ENCODE measurements at regions not wholly inside any gene's neighbourhood (a gene's known extent, or its start where the extent isn't known, plus 50 kb on each side); places are given as distances from the start of the nearest gene placed in this dataset.

DNA sequence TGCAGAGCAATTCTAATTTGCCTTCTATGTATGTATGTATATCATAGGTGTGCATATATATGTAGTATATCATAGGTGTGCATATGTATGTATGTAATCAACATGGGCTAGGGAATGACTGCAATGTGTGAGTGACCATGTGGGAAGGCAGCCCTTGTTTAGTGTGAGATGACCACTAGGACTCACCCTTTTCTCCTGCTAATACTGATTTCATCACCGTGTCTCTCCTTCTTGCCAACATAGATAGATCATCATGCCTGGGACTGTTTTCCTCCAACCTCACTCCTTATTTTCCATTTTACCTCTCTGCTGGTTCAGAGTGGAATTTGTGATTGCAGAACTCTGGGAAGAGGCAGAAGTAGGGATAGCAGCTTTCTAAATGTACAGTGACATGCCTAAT, 63.6 kb upstream of the SFRP2 start:
- ATAC-seq (no peak), DNase-seq (ENCODE audit: low read depth, low spot score) (no peak), FAIRE-seq (no peak)
- intact Hi-C loops (cut with micrococcal nuclease; ENCODE audit: unreplicated experiment) (no loop called here), in situ Hi-C loops (cut with MboI) (no loop called here)
- no TSS peak for BruUV-seq (replicated peaks)
- ChIA-PET CTCF (no interaction called here), RAD21 (ENCODE audit: unreplicated experiment) (no interaction called here), SMC1A (ENCODE audit: uncharacterized antibody, unreplicated experiment) (no interaction called here), POLR2A (no interaction called here)
- Histone ChIP-seq H3K27ac (ENCODE audit: control insufficient read depth, insufficient read depth) (no peak overlapping the region), H3K27me3 (replicated peaks in 1 of 2; ENCODE audit: control insufficient read depth in 2 of 2, insufficient read depth in 2 of 2, low read length in 1 of 2) (no peaks in the 10 kb centered on the region; a peak in 1 of 4 replicates), H3K9ac (ENCODE audit: control insufficient read depth, insufficient read depth, low read length) (no peak overlapping the region), H4K20me1 (ENCODE audit: control insufficient read depth, insufficient read depth) (no peaks in the 10 kb centered on the region), H3K4me2 (ENCODE audit: control insufficient read depth, insufficient read depth) (no peak overlapping the region), H2AFZ (ENCODE audit: control insufficient read depth, low read depth, low read length) (no peak overlapping the region), H3K79me2 (ENCODE audit: control insufficient read depth, insufficient read depth, low read length) (no peaks in the 10 kb centered on the region), H3K9me3 (replicated peaks; ENCODE audit: control insufficient read depth, insufficient read depth, low read length) (no peaks in the 10 kb centered on the region), H3K4me3 (no peak overlapping the region), H3K36me3 (ENCODE audit: control insufficient read depth in 2 of 2, insufficient read depth in 2 of 2, low read length in 1 of 2) (no peaks in the 10 kb centered on the region), H3K4me1 (ENCODE audit: control insufficient read depth, insufficient read depth, low read length) (no peaks in the 10 kb centered on the region)
- TF ChIP-seq SMC3 (IDR thresholded peaks at IDR 0.05; ENCODE audit: borderline replicate concordance, low read length): no peak
- TF ChIP-seq ATF7 (IDR thresholded peaks at IDR 0.05; ENCODE audit: low read depth): no peak
- TF ChIP-seq NFIC (IDR thresholded peaks at IDR 0.05; ENCODE audit: low read depth, low read length): no peak
- TF ChIP-seq SRF (IDR thresholded peaks at IDR 0.05; ENCODE audit: low read depth in 2 of 2, low read length in 2 of 2): no peak
- no peak for TF ChIP-seq MXI1 (IDR thresholded peaks at IDR 0.05; ENCODE audit: low read depth, low read length)
- TF ChIP-seq JUND (IDR thresholded peaks at IDR 0.05; ENCODE audit: low read depth, low read length): no peak
- WGBS (ENCODE audit: insufficient coverage, insufficient replicate concordance, low lambda C conversion rate, missing lambda C conversion rate): 93% methylated on average over 1 of the region's 1 CpG

DNA sequence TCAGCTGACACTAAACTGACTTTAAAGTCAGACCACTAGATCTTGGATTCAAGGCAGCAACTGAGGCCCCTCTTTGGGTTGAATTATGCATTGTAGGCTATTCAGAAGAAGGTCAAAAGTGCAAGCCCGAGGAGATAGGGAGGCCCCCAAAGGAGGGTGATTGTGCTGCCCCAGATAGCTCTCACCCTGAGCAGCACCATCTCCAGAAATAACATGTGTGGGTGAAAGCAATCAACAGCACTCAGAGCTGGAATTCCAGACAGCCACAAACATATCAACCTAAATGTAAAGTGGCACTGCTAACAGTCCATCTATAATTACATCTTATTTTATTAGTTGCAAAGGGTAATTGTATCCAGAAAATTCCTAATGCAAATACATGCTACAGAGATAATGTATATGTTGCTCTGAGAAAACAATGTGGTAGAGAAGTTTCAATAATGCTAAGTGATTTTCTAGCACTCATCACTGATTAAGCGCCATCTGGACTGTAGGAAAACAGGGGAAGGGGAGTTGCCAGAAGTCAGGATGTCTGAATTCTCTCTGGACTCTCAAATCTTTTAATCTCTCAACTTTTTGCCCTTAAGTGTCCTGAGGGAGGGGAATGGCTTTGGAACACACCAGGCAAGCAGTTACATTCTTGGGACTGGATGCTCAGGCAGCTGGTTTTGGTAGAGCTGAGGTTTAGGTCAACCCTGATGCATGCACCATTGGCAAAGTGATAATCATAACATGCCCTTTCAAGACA, 61.8 kb upstream of the SFRP2 start:
- Histone ChIP-seq H2AFZ (ENCODE audit: control insufficient read depth, low read depth, low read length) (no peak overlapping the region), H3K4me3 (no peak overlapping the region), H3K79me2 (ENCODE audit: control insufficient read depth, insufficient read depth, low read length) (no peaks in the 10 kb centered on the region), H4K20me1 (ENCODE audit: control insufficient read depth, insufficient read depth) (no peaks in the 10 kb centered on the region), H3K4me1 (ENCODE audit: control insufficient read depth, insufficient read depth, low read length) (no peaks in the 10 kb centered on the region), H3K36me3 (ENCODE audit: control insufficient read depth in 2 of 2, insufficient read depth in 2 of 2, low read length in 1 of 2) (no peaks in the 10 kb centered on the region), H3K4me2 (ENCODE audit: control insufficient read depth, insufficient read depth) (no peak overlapping the region), H3K27me3 (replicated peaks in 1 of 2; ENCODE audit: control insufficient read depth in 2 of 2, insufficient read depth in 2 of 2, low read length in 1 of 2) (no peaks in the 10 kb centered on the region; a peak in 1 of 4 replicates), H3K27ac (ENCODE audit: control insufficient read depth, insufficient read depth) (no peak overlapping the region), H3K9ac (ENCODE audit: control insufficient read depth, insufficient read depth, low read length) (no peak overlapping the region), H3K9me3 (replicated peaks; ENCODE audit: control insufficient read depth, insufficient read depth, low read length) (no peaks in the 10 kb centered on the region)
- DNase-seq (ENCODE audit: low read depth, low spot score) (no peak), ATAC-seq (no peak), FAIRE-seq (no peak)
- SMC1A ChIA-PET (ENCODE audit: uncharacterized antibody, unreplicated experiment): interaction anchor here (0.6 to 0.7 kb wide), 2 partner anchors 504 to 768 kb away, joined by 3 read pairs; no protein-coding TSS in a partner anchor
- TF ChIP-seq BRCA1 (IDR thresholded peaks at IDR 0.05; ENCODE audit: low read depth, low read length) (no peak), NR2F1 (conservative IDR thresholded peaks at IDR 0.05) (no peak), CHD2 (IDR thresholded peaks at IDR 0.05; ENCODE audit: borderline replicate concordance, low read depth, low read length) (no peak), BHLHE40 (IDR thresholded peaks at IDR 0.05; ENCODE audit: borderline replicate concordance in 1 of 2, low read depth in 2 of 2, low read length in 1 of 2) (no peak)
- TF ChIP-seq, protein P1, sequence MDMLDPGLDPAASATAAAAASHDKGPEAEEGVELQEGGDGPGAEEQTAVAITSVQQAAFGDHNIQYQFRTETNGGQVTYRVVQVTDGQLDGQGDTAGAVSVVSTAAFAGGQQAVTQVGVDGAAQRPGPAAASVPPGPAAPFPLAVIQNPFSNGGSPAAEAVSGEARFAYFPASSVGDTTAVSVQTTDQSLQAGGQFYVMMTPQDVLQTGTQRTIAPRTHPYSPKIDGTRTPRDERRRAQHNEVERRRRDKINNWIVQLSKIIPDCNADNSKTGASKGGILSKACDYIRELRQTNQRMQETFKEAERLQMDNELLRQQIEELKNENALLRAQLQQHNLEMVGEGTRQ (IDR thresholded peaks at IDR 0.05; ENCODE audit: borderline replicate concordance, low read depth, low read length): no peak
- TF ChIP-seq, protein P2, sequence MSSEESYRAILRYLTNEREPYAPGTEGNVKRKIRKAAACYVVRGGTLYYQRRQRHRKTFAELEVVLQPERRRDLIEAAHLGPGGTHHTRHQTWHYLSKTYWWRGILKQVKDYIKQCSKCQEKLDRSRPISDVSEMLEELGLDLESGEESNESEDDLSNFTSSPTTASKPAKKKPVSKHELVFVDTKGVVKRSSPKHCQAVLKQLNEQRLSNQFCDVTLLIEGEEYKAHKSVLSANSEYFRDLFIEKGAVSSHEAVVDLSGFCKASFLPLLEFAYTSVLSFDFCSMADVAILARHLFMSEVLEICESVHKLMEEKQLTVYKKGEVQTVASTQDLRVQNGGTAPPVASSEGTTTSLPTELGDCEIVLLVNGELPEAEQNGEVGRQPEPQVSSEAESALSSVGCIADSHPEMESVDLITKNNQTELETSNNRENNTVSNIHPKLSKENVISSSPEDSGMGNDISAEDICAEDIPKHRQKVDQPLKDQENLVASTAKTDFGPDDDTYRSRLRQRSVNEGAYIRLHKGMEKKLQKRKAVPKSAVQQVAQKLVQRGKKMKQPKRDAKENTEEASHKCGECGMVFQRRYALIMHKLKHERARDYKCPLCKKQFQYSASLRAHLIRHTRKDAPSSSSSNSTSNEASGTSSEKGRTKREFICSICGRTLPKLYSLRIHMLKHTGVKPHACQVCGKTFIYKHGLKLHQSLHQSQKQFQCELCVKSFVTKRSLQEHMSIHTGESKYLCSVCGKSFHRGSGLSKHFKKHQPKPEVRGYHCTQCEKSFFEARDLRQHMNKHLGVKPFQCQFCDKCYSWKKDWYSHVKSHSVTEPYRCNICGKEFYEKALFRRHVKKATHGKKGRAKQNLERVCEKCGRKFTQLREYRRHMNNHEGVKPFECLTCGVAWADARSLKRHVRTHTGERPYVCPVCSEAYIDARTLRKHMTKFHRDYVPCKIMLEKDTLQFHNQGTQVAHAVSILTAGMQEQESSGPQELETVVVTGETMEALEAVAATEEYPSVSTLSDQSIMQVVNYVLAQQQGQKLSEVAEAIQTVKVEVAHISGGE (CRISPR knock-in tag; IDR thresholded peaks at IDR 0.05): no peak
- 8% methylated on average over 2 of the region's 2 CpGs for WGBS (ENCODE audit: insufficient coverage, insufficient replicate concordance, low lambda C conversion rate, missing lambda C conversion rate)
- CTCF ChIA-PET: no interaction called here
- in situ Hi-C loops (cut with MboI): no loop called here
- POLR2A ChIA-PET: no interaction called here
- intact Hi-C loops (cut with micrococcal nuclease; ENCODE audit: unreplicated experiment): no loop called here
- RAD21 ChIA-PET (ENCODE audit: unreplicated experiment): interaction anchor here (0.5 kb wide), 1 partner anchor 882 kb away, joined by 3 read pairs; no protein-coding TSS in a partner anchor
- no TSS peak for BruUV-seq (replicated peaks)
